Mesendoderm (in vitro differentiated cells): ENCODE measurements at regions not wholly inside any gene's neighbourhood (a gene's known extent, or its start where the extent isn't known, plus 50 kb on each side); places are given as distances from the start of the nearest gene placed in this dataset.

Source experiments
- DNase-seq: peaks from one replicate; pipeline ENCODE4 v3.0.0; 2013
- H2AK5ac ChIP-seq: 2 replicates; pipeline ENCODE4 v1.6.1; 2013; ENCODE audit warnings: low read length, inconsistent platforms
- H2BK120ac ChIP-seq: 2 replicates; pipeline ENCODE4 v1.6.1; 2013; ENCODE audit warnings: low read depth, mild to moderate bottlenecking, low read length, moderate library complexity, mixed read lengths
- H2BK15ac ChIP-seq: replicated peaks from 2 replicates; pipeline ENCODE4 v1.6.1; 2013; ENCODE audit warnings: low read depth, mild to moderate bottlenecking, moderate library complexity
- H2BK5ac ChIP-seq: 2 replicates; pipeline ENCODE4 v1.6.1; 2013; ENCODE audit warnings: low read length, inconsistent platforms
- H3K18ac ChIP-seq: 2 replicates; pipeline ENCODE4 v1.6.1; 2013; ENCODE audit warnings: mild to moderate bottlenecking, low read length, mixed read lengths
- H3K23ac ChIP-seq: one replicate; pipeline ENCODE4 v1.6.1; 2013; ENCODE audit warnings: low read length
- H3K27ac ChIP-seq: 2 replicates; pipeline ENCODE4 v1.5.1; 2013; ENCODE audit warnings: low read depth, mild to moderate bottlenecking, inconsistent platforms, low read length, moderate library complexity
- H3K27me3 ChIP-seq: 2 replicates; pipeline ENCODE4 v1.6.1; 2013; ENCODE audit warnings: low read length, control low read depth, mild to moderate bottlenecking, inconsistent platforms; ENCODE audit not compliant: insufficient read depth, poor library complexity
- H3K36me3 ChIP-seq: 2 replicates; pipeline ENCODE4 v1.6.1; 2013; ENCODE audit warnings: low read length, inconsistent platforms; ENCODE audit not compliant: control insufficient read depth, insufficient read depth
- H3K4ac ChIP-seq: one replicate; pipeline ENCODE4 v1.6.1; 2013; ENCODE audit warnings: low read depth, mild to moderate bottlenecking, low read length, moderate library complexity
- H3K4me1 ChIP-seq: 2 replicates; pipeline ENCODE4 v1.6.1; 2013; ENCODE audit warnings: low read depth, low read length, inconsistent platforms; ENCODE audit not compliant: control insufficient read depth
- H3K4me2 ChIP-seq: 2 replicates; pipeline ENCODE4 v1.6.1; 2013; ENCODE audit warnings: low read length
- H3K4me3 ChIP-seq: 2 replicates; pipeline ENCODE4 v1.5.1; 2013; ENCODE audit warnings: mild to moderate bottlenecking, low read length
- H3K56ac ChIP-seq: one replicate; pipeline ENCODE4 v1.6.1; 2013; ENCODE audit warnings: low read length
- H3K79me1 ChIP-seq: 2 replicates; pipeline ENCODE4 v1.6.1; 2013; ENCODE audit warnings: low read length, inconsistent platforms
- H3K79me2 ChIP-seq: 2 replicates; pipeline ENCODE4 v1.6.1; 2013; ENCODE audit warnings: mild to moderate bottlenecking, low read length; ENCODE audit not compliant: control insufficient read depth, insufficient read depth
- H3K9ac ChIP-seq: 2 replicates; pipeline ENCODE4 v1.6.1; 2013; ENCODE audit warnings: low read length, inconsistent platforms
- H4K5ac ChIP-seq: one replicate; pipeline ENCODE4 v1.6.1; 2013; ENCODE audit warnings: low read length
- H4K8ac ChIP-seq: one replicate; pipeline ENCODE4 v1.6.1; 2013; ENCODE audit warnings: low read depth, mild to moderate bottlenecking, control low read depth, low read length, moderate library complexity
- WGBS: extraction: QIAGEN DNeasy Blood & Tissue Kit; methylation state at CpG from one replicate; pipeline ENCODE4 v1.1.7; 2013; ENCODE audit warnings: low lambda C conversion rate, missing lambda C conversion rate; ENCODE audit not compliant: insufficient coverage; ENCODE audit errors: extremely low coverage; 5-methylcytosine and 5-hydroxymethylcytosine counted together

DNA sequence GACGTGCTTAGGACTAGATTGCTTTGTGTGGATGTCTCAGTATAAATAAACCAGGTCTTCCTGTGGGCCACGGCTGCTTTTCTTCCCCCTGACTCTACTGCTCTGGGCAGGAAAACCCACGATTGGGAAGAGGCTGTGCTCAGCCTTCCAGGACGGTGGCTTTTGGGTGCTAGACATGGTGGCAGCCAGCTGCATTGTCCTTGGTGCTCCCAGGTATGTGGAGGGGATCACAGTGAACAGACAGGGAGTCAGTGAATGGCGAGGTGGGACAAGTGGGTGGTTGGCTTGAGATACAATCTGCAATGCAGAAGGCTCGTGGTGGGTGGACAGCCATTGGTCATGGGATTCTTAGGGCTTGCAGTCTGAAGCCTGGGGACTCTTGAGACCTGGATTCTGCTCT is 366.3 kb downstream of the AACS start:
- Histone ChIP-seq H3K4me2 (no peak overlapping the region), H3K4me1 (no peaks in the 10 kb centered on the region), H3K36me3 (no peaks in the 10 kb centered on the region), H2AK5ac (no peak overlapping the region), H3K23ac (no peak overlapping the region), H2BK5ac (no peak overlapping the region), H2BK15ac (no peak overlapping the region), H3K4me3 (no peak overlapping the region), H3K27ac (no peak overlapping the region), H3K79me2 (no peaks in the 10 kb centered on the region), H4K8ac (no peak overlapping the region), H3K18ac (no peak overlapping the region), H3K56ac (no peak overlapping the region), H3K4ac (no peak overlapping the region), H3K9ac (no peak overlapping the region), H2BK120ac (no peak overlapping the region), H3K79me1 (no peaks in the 10 kb centered on the region), H4K5ac (no peak overlapping the region), H3K27me3 (no peaks in the 10 kb centered on the region)
- no peak for DNase-seq
- WGBS = no CpG with 5 or more reads among the region's 6 CpGs

DNA sequence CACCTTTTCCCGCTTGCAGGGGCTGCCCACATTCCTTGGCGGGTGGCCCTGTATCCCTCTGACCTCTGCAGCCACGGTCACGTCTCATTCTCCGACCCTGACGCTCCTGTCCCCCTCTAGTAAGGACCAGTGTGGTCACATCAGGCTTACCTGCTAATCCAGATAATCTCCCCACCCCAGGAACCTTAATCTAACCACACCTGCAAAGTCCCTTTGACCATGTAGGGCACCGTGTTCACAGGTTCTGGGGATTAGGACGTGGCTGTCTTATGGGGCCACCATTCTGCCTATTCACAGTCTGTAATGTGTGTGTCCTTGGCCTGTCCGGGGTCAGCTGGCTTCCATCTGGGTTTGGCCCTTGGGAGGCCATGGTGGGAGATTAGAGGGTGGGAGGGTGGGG is 368.9 kb downstream of the AACS start:
- Histone ChIP-seq H2BK5ac (no peak overlapping the region), H2AK5ac (no peak overlapping the region), H3K36me3 (no peaks in the 10 kb centered on the region), H4K8ac (no peak overlapping the region), H3K27me3 (no peaks in the 10 kb centered on the region), H3K4ac (no peak overlapping the region), H4K5ac (no peak overlapping the region), H3K9ac (no peak overlapping the region), H2BK120ac (no peak overlapping the region), H3K4me2 (no peak overlapping the region), H3K79me2 (no peaks in the 10 kb centered on the region), H3K23ac (no peak overlapping the region), H3K79me1 (no peaks in the 10 kb centered on the region), H2BK15ac (no peak overlapping the region), H3K27ac (no peak overlapping the region), H3K4me3 (no peak overlapping the region), H3K18ac (no peak overlapping the region), H3K56ac (no peak overlapping the region), H3K4me1 (no peaks in the 10 kb centered on the region)
- DNase-seq = no peak
- no CpG with 5 or more reads among the region's 9 CpGs for WGBS

DNA sequence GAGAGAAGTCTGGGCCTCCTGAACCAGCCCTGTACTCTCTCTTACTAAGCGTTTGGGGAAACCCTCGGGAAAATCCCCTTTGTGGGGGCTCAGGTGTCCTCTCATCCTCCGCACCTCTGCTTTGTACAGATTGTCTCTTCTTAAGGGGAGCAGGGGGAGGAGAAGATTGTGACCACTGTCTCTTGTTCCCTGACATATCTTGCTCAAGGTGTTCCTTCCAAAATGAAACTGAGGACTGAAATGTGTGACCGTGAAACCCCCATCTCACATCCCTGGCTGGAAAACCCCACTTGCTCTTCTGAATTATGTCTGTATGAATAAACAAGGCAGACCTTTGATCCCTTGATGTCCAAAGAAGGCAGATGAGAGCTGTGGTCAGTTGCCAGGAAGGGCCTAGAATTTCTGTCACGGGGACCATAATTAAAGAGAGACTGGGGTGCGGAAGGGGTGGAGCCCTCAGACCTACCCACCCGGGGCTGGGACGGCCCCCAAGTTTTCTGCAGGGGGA is 369.8 kb downstream of the AACS start:
- H4K8ac ChIP-seq = no peak overlapping the region
- no peak overlapping the region for H2BK15ac ChIP-seq
- H3K79me2 ChIP-seq = no peaks in the 10 kb centered on the region
- H4K5ac ChIP-seq = no peak overlapping the region
- no peak overlapping the region for H3K23ac ChIP-seq
- no CpG with 5 or more reads among the region's 8 CpGs for WGBS
- H3K4ac ChIP-seq = no peak overlapping the region
- no peak overlapping the region for H3K27ac ChIP-seq
- no peak overlapping the region for H2BK5ac ChIP-seq
- no peaks in the 10 kb centered on the region for H3K79me1 ChIP-seq
- no peak overlapping the region for H2BK120ac ChIP-seq
- H3K36me3 ChIP-seq = no peaks in the 10 kb centered on the region
- no peak overlapping the region for H2AK5ac ChIP-seq
- H3K4me2 ChIP-seq = no peak overlapping the region
- H3K4me3 ChIP-seq = no peak overlapping the region
- H3K9ac ChIP-seq = no peak overlapping the region
- H3K4me1 ChIP-seq = no peaks in the 10 kb centered on the region
- H3K18ac ChIP-seq = no peak overlapping the region
- no peak for DNase-seq
- no peak overlapping the region for H3K56ac ChIP-seq
- no peaks in the 10 kb centered on the region for H3K27me3 ChIP-seq

DNA sequence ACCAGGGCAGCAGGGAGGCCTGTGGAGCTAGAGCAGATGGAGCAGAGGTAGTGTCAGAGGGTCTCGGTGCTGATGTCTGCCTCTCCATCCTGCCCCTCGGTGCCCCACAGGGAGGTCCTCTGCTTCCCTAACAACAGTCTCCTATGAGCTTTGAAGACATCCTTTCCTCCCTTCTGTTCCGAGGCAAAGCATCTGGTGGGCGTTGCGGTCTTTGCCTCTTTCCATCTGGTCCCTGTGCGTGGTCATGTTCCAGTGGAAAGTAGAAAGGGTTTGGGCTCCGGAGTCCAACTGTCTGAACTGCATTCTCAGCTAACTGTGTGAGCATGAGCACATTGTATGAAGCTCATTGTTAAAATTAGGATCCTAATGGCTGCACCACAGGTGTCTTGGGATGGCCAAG is 370.6 kb downstream of the AACS start:
- H3K79me1 ChIP-seq = no peaks in the 10 kb centered on the region
- no peaks in the 10 kb centered on the region for H3K27me3 ChIP-seq
- no peak overlapping the region for H2BK5ac ChIP-seq
- no peak overlapping the region for H4K5ac ChIP-seq
- H3K4me3 ChIP-seq = no peak overlapping the region
- no peak overlapping the region for H2BK120ac ChIP-seq
- H3K18ac ChIP-seq = no peak overlapping the region
- no peaks in the 10 kb centered on the region for H3K79me2 ChIP-seq
- H3K4ac ChIP-seq = no peak overlapping the region
- H3K36me3 ChIP-seq = no peaks in the 10 kb centered on the region
- no peak overlapping the region for H2BK15ac ChIP-seq
- H3K4me2 ChIP-seq = no peak overlapping the region
- no CpG with 5 or more reads among the region's 7 CpGs for WGBS
- H3K4me1 ChIP-seq = no peaks in the 10 kb centered on the region
- H4K8ac ChIP-seq = no peak overlapping the region
- H3K56ac ChIP-seq = no peak overlapping the region
- DNase-seq = no peak
- H2AK5ac ChIP-seq = no peak overlapping the region
- no peak overlapping the region for H3K27ac ChIP-seq
- no peak overlapping the region for H3K23ac ChIP-seq
- no peak overlapping the region for H3K9ac ChIP-seq

DNA sequence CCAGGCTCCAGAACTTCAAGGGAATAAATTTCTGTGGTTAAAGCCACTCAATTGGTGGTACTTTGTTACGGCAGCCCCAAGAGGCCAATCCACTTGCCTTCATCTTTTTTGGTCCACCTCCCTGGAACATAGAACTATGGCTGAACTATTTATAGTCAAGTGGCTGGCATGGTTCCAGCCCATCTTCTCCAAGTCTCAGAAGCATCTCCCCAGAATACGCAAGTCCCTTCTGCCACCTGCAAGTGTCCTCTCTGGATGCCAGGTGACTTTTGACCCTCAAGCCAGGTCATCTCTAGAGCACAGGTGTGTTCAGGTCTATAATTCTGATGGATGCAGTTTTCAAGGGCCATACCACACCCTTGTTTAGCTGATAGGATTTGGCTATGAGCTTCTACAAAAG is 371.5 kb downstream of the AACS start:
- no peak overlapping the region for H3K23ac ChIP-seq
- WGBS = no CpG with 5 or more reads among the region's 2 CpGs
- no peak overlapping the region for H2BK5ac ChIP-seq
- H3K4ac ChIP-seq = no peak overlapping the region
- H3K4me2 ChIP-seq = no peak overlapping the region
- no peaks in the 10 kb centered on the region for H3K36me3 ChIP-seq
- no peak overlapping the region for H3K9ac ChIP-seq
- no peaks in the 10 kb centered on the region for H3K79me1 ChIP-seq
- H3K79me2 ChIP-seq = no peaks in the 10 kb centered on the region
- H3K4me3 ChIP-seq = no peak overlapping the region
- no peak overlapping the region for H3K18ac ChIP-seq
- no peak overlapping the region for H4K8ac ChIP-seq
- H2BK120ac ChIP-seq = no peak overlapping the region
- H3K4me1 ChIP-seq = no peaks in the 10 kb centered on the region
- H2AK5ac ChIP-seq = no peak overlapping the region
- DNase-seq = no peak
- H2BK15ac ChIP-seq = no peak overlapping the region
- H3K27ac ChIP-seq = no peak overlapping the region
- no peak overlapping the region for H4K5ac ChIP-seq
- no peaks in the 10 kb centered on the region for H3K27me3 ChIP-seq
- H3K56ac ChIP-seq = no peak overlapping the region

DNA sequence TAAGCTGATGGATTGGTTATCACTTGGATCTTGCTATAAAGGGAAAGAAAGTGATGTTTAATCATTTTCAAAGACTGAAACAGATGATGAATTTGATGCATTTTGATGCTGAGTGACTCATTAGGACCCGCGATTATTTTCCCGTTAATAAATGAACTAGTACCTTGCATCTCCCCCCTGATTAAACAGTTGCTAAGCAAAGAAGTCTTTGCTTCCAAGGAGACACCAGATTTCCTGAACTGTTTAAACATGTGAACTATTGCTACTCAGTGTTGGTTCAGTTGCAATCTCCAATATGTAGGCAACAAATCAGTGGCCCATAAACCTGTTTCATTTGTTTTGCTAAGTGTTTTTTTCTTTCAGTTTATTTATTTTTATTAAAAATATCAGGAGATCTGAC is 375.2 kb downstream of the AACS start:
- no peak overlapping the region for H3K18ac ChIP-seq
- no peaks in the 10 kb centered on the region for H3K4me1 ChIP-seq
- no peak overlapping the region for H3K4me2 ChIP-seq
- H3K4ac ChIP-seq = no peak overlapping the region
- DNase-seq = no peak
- H2AK5ac ChIP-seq = no peak overlapping the region
- no peaks in the 10 kb centered on the region for H3K79me2 ChIP-seq
- H3K79me1 ChIP-seq = no peaks in the 10 kb centered on the region
- no peak overlapping the region for H3K9ac ChIP-seq
- no peak overlapping the region for H2BK15ac ChIP-seq
- H3K23ac ChIP-seq = no peak overlapping the region
- no peaks in the 10 kb centered on the region for H3K27me3 ChIP-seq
- H3K4me3 ChIP-seq = no peak overlapping the region
- no peak overlapping the region for H4K8ac ChIP-seq
- H4K5ac ChIP-seq = no peak overlapping the region
- H2BK120ac ChIP-seq = no peak overlapping the region
- H3K56ac ChIP-seq = no peak overlapping the region
- H3K36me3 ChIP-seq = no peaks in the 10 kb centered on the region
- H3K27ac ChIP-seq = no peak overlapping the region
- no peak overlapping the region for H2BK5ac ChIP-seq
- WGBS = no CpG with 5 or more reads among the region's 3 CpGs
